ENCODE measurements at regions not wholly inside any gene's neighbourhood (a gene's known extent, or its start where the extent isn't known, plus 50 kb on each side); places are given as distances from the start of the nearest gene placed in this dataset.

DNA sequence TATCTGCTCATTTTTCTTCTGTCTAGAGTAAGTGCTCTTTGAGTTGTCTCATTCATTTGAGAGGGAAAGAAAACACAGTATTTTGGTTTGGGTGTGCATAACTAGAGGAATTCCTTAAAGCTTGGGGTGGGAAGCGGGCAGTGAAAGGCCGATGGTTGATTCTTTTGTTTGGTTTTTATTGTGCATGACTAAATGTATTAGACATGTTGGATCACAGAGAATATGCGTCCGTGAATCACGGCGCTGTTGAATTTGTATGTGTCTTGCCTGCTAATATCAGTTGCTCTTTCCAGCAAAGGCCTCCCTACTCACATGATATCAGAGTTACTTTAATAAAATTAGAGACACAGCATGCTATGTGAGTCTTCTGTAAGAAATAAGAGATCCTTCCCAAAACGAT, 180.0 kb downstream of the CHD9NB start:
- no peak for DNase-seq

GRCh38 chr16:52871481-52871880, 181.2 kb downstream of the CHD9NB start:
- DNase-seq: no peak

GRCh38 chr16:52869243-52869642, 183.5 kb downstream of the CHD9NB start:
- DNase-seq: no peak

DNA sequence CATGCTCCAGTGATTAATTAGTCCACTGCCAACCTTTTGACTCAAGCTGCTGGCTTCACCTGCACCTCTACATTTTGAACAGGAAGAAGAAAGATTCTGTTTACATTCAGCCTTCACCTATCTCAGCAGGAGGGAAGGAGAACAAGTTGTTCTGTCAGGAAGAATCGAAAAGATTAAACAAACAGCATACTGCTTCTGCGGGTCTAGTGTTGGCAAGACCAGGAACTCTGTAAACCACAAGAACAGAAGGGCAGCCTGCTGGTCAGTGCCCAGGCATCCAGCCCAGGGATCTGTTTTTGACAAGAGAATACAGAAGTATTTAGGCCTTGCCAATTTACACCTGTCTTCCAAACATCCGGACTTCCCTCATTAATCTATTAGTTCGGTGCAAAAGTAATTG, 189.7 kb downstream of the CHD9NB start:
- DNase-seq: no peak

DNA sequence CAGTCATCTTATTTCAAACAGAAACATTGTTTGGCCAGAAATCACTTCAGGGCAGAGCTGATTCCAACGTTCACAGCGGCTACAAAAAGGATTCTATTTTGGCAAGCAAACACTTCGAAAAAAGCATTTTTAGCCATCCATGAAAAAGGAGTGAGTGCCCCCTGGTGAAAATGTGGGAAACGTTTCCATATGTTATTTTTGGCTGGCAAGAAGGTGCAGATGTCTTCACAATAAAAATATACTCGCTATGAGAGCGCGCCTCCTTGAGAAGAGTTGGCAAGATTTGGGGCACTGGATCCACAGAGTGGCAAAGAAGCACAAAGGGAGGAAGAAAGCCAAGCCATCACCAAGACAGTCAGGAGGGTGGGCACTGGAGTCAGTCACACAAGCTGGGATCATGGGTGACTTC, 191.1 kb downstream of the CHD9NB start:
- no peak for DNase-seq

GRCh38 chr16:52855463-52855862, 197.2 kb downstream of the CHD9NB start:
- no peak for DNase-seq

- DNase-seq: no peak
Observed at GRCh38 chr16:52852978-52853377, 199.7 kb downstream of the CHD9NB start.

DNA sequence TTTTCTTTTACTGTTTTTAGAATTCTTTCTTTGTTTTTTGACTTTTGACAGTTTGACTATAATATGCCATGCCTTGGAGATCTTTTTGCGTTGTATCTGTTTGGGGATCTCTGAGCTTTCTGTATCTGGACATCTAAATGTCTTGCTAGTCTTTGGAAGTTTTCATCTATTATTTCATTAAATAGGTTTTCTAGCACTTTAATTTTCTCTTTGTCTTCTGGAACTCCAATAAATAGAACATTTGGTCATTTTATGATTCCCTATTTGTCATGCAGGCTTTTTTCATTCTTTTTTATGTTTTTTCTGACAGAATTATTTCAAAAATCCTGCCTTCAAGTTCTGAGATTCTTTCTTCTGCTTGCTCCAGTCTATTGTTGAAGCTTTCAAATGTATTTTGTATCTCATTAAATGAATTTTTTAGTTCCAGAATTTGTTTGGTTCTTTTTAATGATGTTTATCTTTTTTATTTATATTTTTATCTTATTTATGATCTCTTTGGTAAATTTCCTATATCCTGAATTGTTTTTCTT, 201.4 kb downstream of the CHD9NB start:
- no peak for DNase-seq

- no peak for DNase-seq
Observed at GRCh38 chr16:52843381-52843780, 209.3 kb downstream of the CHD9NB start.

GRCh38 chr16:52837251-52837650, 215.4 kb downstream of the CHD9NB start:
- no peak for DNase-seq

DNA sequence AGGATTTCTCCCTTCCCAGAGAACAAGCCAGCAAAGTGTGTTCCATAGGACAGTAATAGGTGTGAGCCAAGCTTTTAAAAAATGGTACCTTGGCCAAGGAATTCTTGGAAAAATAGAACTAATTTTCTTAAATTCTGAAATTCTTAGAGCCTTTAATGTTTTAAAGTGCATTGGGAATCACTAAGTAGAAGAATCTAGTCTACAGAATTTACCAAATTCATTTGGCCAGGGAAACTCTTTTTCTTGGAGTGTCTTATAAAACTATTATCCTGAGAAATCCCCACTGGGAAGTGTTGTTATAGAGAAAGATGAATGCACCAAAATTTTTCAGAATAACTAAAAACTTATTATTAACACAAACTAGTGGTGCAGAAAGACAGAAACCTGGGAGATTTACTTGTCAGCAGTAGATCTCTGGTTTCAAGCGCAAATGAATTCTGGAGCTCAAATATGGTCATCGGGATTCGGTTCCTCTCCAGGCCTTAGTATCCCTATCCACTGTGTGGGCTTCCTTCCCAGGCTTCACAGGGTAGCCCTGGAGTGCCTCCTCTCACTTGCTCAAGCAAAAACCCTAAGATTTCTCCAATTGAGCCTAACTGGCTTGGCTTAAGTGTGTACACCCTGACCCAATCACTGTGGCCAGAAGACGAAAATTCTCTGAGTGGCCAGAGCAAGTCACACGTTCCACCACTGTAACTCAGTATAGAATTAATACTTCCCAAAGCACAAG, 217.8 kb downstream of the CHD9NB start:
- DNase-seq: no peak

GRCh38 chr16:52832771-52833170, 219.9 kb downstream of the CHD9NB start:
- no peak for DNase-seq

DNA sequence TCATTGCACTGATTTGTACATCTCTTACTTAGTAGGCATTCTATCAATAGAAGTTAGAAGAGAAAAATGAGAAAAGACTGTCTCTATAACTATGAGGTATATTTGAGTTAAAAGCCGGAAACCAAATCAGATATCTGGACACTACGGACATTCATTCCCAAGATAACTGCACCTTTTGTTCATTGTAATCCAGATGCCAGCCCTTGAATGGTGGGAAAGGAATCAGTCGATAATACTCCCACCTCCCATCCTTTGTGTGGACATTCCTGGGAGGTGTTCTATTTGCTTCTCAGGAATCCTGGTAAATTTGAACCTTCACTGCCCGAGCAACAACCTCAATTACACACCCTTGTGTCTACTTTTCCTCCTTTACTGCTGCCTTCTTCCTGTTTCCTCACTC, 225.2 kb downstream of the CHD9NB start:
- DNase-seq: no peak

- no peak for DNase-seq
Observed at GRCh38 chr16:52825892-52826291, 226.8 kb downstream of the CHD9NB start.

DNA sequence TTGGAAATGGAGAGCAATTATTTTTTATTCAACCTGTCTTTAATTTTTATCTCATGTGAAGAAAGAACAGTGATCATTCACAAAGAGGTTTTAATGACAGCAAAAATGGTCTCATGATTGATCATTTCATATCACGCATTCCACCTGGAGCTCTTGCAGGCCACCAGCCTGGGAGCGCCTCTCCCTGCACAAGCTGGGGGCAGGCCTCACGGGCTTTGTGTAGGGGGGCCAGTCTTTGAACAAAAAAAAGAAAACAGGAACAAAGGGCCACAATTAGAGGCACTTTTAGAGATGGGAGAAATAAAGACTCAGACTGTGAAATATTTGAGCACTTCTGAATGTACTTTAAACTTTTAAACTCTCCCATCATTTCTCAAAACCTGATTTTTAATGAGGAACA, 232.9 kb downstream of the CHD9NB start:
- no peak for DNase-seq

DNA sequence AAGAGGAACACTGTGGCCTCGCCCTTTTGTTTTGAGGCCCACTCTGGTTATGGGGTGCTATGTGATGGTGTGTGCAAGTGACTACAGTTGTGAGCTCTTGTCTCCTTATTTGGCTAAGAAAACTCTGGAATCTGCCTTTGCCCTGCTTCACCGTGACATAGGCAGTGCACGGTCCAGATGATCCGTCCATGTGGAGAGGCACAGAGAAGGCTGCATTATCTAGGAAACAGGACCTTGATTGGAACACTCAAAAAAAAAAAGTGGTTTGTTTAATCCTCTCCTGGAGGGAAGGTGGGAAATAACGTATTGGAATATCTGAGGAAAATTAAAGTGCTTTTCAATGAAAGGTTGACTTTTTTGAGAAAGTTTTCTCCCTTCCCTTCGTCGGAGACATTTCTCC, 233.3 kb downstream of the CHD9NB start:
- DNase-seq: no peak

- no peak for DNase-seq
Observed at GRCh38 chr16:52817696-52818095, 235.0 kb downstream of the CHD9NB start.

DNA sequence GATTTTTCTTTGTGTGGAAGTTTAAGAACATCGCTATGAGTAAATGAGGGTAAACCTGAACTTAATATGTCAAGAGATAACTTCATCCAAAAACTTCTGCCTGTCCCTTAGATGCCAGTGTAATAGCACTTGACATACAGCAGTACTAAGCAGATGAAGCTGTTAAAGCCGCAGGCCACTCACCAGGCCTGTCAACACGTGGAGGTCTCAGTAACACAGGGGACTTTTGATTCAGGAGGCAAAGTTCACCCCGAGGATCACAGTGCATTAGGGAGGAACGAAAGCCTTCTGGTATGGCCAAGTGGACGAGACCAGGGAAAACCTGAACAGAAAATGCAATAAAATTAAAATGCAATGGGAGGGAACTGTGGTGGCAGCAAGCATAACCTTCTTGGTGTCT, 235.7 kb downstream of the CHD9NB start:
- DNase-seq: no peak

DNA sequence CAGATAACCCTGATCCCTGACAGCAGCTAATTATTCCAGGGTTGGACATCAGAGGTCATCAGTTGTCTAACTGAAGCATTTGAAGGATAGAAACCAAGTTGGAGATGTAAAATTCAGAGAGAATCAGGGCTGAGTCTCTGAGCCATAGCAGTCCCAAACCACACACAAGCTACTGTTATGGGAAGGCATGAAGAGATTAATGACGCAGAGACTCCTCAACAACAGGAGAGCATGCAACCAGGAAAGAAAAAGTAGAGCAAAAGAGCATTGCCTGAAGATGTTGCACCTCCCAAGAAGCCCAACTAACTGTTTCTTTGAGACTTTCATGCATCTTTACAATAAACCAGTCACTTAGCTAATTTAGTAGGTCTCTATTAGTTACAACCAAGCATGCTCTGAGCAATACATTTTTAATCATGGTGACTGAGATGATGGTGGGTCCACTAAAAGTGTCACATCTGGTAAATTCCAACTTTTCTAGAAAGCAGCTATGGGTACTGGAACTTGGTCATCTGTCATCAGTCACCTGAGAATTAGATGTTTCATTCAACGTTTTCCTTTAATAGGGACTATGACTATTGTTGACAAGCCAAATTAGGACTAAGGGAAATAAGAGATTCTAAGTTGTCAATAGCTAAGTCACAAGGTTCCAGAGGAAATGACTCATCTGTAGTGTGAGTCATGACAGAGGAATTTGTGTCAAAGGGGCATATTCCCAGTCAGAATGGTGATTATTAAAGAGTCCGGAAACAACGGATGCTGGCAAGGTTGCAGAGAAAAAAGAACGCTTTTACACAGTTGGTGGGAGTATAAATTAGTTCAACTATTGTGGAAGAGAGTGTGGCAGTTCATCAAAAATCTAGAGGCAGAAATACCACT, 239.8 kb downstream of the CHD9NB start:
- no peak for DNase-seq

DNA sequence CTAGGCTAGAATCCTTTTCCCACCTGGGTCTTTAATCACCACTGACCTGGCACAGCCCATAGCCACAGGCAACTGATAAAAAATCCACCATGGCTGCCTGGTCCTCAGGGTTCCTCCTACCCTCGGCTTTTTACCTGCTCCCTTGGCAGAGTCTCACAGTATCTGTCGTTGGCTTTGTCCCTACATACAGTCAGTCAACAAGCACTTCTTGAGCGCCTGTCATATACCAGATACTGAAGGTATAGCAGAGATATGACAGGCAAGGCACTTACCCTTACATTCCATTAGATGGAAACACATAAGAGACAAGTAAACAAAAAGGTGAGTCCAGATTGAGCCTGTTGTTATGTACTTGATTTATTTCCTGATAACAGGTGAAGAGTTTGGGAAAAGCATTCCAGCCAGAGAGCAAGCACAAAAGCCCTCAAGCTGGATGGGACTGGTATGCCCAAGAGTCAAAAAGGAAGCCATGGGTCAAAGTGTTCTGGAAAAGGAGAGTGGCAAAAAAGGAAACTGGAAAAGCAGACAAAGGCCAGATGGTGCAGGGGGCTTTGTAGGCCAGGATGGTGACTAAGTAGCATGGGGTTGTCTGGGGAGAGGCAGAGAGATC, 247.0 kb downstream of the CHD9NB start:
- DNase-seq: no peak

GRCh38 chr16:52800432-52800831, 252.3 kb downstream of the CHD9NB start:
- no peak for DNase-seq

DNA sequence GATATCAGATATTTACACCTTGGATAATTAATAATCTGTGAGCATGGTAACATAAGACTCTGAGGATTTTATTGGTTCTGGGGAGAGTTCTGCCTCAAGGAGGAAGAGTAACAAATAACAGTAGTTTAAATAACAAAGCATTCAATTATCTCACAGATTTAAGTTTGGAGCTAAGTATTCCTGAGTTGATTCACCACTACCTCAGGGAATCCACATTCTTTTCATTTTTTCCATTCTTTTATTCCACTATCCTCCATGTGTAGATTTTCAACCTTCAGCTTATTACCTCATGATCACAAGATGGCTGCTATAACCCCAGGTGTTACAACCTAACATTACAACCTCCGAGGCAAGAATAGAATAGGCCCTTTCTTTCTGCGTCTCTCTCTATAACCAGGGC, 252.2 kb upstream of the TOX3 start:
- no peak for DNase-seq

DNA sequence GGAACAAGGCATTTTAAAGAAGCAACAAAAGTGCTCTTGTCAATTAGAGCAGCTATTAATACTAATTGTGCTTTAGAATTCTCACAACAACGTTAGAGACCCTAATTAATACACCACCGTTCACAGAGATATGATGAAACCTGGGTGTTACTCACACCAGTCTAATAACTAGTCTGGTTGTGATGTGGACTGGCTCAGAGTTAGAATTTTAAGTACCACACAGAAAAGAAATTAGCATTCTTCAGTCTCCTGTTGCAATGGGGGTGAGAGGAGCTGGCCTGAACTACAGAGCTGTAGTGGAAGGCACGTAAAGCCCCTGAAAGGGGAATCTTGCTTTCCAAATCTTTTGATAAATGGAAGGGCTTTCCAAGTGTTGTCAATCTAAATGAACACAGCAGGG, 240.8 kb upstream of the TOX3 start:
- DNase-seq: no peak

GRCh38 chr16:52786091-52786490, 239.1 kb upstream of the TOX3 start:
- no peak for DNase-seq

All from CD4-positive, alpha-beta T cell treated with Interleukin-12 subunit alpha and Interleukin-12 subunit beta, for 1 hour (primary cell).